Vagina (tissue), 2 donors: ENCODE measurements at regions not wholly inside any gene's neighbourhood (a gene's known extent, or its start where the extent isn't known, plus 50 kb on each side); places are given as distances from the start of the nearest gene placed in this dataset.

Source experiments
- DNase-seq, 2 donors: peaks; one replicate each; pipeline ENCODE4 v3.0.0-alpha.2; 2017; ENCODE audit errors: extremely low spot score in 2 of 2
- H3K27ac ChIP-seq: fragments of 200-600 bp; sonication (generic); one replicate; pipeline ENCODE4 v1.5.1; 2019
- H3K27me3 ChIP-seq: fragments of 200-600 bp; sonication (generic); one replicate; pipeline ENCODE4 v1.5.1; 2019
- H3K36me3 ChIP-seq, 2 donors: fragments of 200-600 bp; sonication (generic); one replicate each; pipeline ENCODE4 v1.5.1; 2017 to 2019
- H3K4me1 ChIP-seq: fragments of 200-600 bp; sonication (generic); one replicate; pipeline ENCODE4 v1.5.1; 2019
- H3K4me3 ChIP-seq, 2 donors: fragments of 200-600 bp; sonication (generic); 1 replicate in 1 of 2; 2 replicates in 1 of 2; pipeline ENCODE4 v1.5.1; 2016 to 2019
- H3K9me3 ChIP-seq: fragments of 200-600 bp; sonication (generic); one replicate; pipeline ENCODE4 v1.5.1; 2019
- POLR2A ChIP-seq, 2 donors: fragments of 450-650 bp; IDR thresholded peaks; one replicate each; pipeline ENCODE4 v1.6.1; 2017; ENCODE audit warnings: antibody characterized with exemption in 2 of 2, mild to moderate bottlenecking in 2 of 2, moderate library complexity in 2 of 2
- POLR2AphosphoS5 ChIP-seq, 2 donors: sonication (generic); formaldehyde crosslinking; IDR thresholded peaks; one replicate each; pipeline ENCODE4 v1.9.0; 2017; ENCODE audit warnings: antibody characterized with exemption in 2 of 2, mild to moderate bottlenecking in 2 of 2, low read depth in 1 of 2; ENCODE audit not compliant: insufficient read depth in 1 of 2
- intact Hi-C: fragments of 100-400 bp; cut with DNase I; formaldehyde crosslinking; loops from one replicate; pipeline ENCODE4 v1.15.1; 2023
- TF ChIP-seq, protein P1 (sequence below), 3 experiments: fragments of 450-650 bp in 2 of 3; fragments of 200-600 bp in 1 of 3; sonication (generic) in 1 of 3; IDR thresholded peaks; one replicate each; pipeline ENCODE4 v1.5.1; 2017 to 2019; ENCODE audit warnings: antibody characterized with exemption in 3 of 3, mild to moderate bottlenecking in 2 of 3, moderate library complexity in 2 of 3

GRCh38 chr9:117979914-117980313 lies 275.7 kb downstream of the TLR4 start:
- H3K27me3 ChIP-seq = no peaks in the 10 kb centered on the region
- no peak overlapping the region for H3K27ac ChIP-seq
- intact Hi-C loops = no loop called here
- no peaks in the 10 kb centered on the region for H3K4me1 ChIP-seq
- no peak for DNase-seq
- H3K4me3 ChIP-seq = no peak overlapping the region
- TF ChIP-seq POLR2AphosphoS5 (IDR thresholded peaks at IDR 0.05; ENCODE audit: insufficient read depth in 1 of 2, low read depth in 1 of 2) (no peak), POLR2A (IDR thresholded peaks at IDR 0.05) (no peak)
- TF ChIP-seq, protein P1, sequence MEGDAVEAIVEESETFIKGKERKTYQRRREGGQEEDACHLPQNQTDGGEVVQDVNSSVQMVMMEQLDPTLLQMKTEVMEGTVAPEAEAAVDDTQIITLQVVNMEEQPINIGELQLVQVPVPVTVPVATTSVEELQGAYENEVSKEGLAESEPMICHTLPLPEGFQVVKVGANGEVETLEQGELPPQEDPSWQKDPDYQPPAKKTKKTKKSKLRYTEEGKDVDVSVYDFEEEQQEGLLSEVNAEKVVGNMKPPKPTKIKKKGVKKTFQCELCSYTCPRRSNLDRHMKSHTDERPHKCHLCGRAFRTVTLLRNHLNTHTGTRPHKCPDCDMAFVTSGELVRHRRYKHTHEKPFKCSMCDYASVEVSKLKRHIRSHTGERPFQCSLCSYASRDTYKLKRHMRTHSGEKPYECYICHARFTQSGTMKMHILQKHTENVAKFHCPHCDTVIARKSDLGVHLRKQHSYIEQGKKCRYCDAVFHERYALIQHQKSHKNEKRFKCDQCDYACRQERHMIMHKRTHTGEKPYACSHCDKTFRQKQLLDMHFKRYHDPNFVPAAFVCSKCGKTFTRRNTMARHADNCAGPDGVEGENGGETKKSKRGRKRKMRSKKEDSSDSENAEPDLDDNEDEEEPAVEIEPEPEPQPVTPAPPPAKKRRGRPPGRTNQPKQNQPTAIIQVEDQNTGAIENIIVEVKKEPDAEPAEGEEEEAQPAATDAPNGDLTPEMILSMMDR (IDR thresholded peaks at IDR 0.05) = no peak
- no peaks in the 10 kb centered on the region for H3K36me3 ChIP-seq
- H3K9me3 ChIP-seq = no peaks in the 10 kb centered on the region

GRCh38 chr9:117987945-117988344 lies 283.7 kb downstream of the TLR4 start:
- H3K36me3 ChIP-seq = no peaks in the 10 kb centered on the region
- H3K27ac ChIP-seq = no peak overlapping the region
- TF ChIP-seq, protein P1 (IDR thresholded peaks at IDR 0.05) = no peak
- TF ChIP-seq POLR2AphosphoS5 (IDR thresholded peaks at IDR 0.05; ENCODE audit: insufficient read depth in 1 of 2, low read depth in 1 of 2) (no peak), POLR2A (IDR thresholded peaks at IDR 0.05) (no peak)
- H3K4me3 ChIP-seq = no peak overlapping the region
- intact Hi-C loops = no loop called here
- H3K27me3 ChIP-seq = no peaks in the 10 kb centered on the region
- H3K9me3 ChIP-seq = no peaks in the 10 kb centered on the region
- no peaks in the 10 kb centered on the region for H3K4me1 ChIP-seq
- no peak for DNase-seq

DNA sequence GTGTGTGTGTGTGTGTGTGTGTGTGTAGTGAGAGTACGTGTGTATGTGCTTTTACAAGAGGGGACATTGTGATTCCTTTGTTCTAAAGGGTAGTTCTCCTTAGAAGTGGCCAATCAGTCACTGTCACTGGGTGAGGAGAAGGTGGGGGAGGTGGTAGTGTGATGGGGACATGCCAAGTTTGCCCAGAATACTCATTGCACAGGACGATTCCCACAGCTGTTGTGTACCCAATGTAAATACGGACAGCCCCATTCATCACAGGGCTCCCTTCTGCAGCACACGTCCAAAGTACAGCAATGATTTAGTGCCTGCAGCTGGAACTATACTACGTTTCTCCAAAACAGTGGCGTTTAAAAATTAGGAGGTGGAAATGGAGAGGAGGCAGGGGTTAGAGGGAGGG lies 287.8 kb downstream of the TLR4 start:
- no peak for TF ChIP-seq POLR2A (IDR thresholded peaks at IDR 0.05)
- TF ChIP-seq POLR2AphosphoS5 (IDR thresholded peaks at IDR 0.05; ENCODE audit: insufficient read depth in 1 of 2, low read depth in 1 of 2) = no peak
- TF ChIP-seq, protein P1 (IDR thresholded peaks at IDR 0.05) = no peak
- intact Hi-C loops = no loop called here
- H3K4me1 ChIP-seq = no peaks in the 10 kb centered on the region
- no peaks in the 10 kb centered on the region for H3K27me3 ChIP-seq
- no peak overlapping the region for H3K4me3 ChIP-seq
- no peaks in the 10 kb centered on the region for H3K36me3 ChIP-seq
- no peaks in the 10 kb centered on the region for H3K9me3 ChIP-seq
- H3K27ac ChIP-seq = no peak overlapping the region
- DNase-seq = no peak

DNA sequence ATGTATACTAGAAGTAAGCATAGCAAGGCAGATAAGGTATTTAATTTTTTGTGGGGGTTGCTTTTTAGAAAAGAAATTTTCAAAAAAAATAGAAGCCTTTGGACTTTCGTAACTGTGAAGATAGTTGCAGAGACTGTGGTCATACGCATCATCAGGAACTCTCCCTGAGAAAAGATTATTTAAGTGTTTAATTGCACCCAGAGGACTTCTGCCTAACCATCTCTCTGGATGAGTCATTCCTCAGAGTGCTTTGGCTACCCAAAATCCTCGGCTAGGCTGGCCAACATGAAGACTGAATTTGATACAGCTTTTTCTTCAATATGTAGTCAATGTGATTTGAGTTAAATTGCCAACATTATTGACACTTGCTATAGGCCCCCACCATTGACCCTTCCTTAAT lies 296.4 kb downstream of the TLR4 start:
- H3K4me3 ChIP-seq = no peak overlapping the region
- H3K4me1 ChIP-seq = no peaks in the 10 kb centered on the region
- H3K9me3 ChIP-seq = no peaks in the 10 kb centered on the region
- H3K27me3 ChIP-seq = no peaks in the 10 kb centered on the region
- DNase-seq = no peak
- TF ChIP-seq, protein P1 (IDR thresholded peaks at IDR 0.05) = no peak
- no peak for TF ChIP-seq POLR2A (IDR thresholded peaks at IDR 0.05)
- no peak for TF ChIP-seq POLR2AphosphoS5 (IDR thresholded peaks at IDR 0.05; ENCODE audit: insufficient read depth in 1 of 2, low read depth in 1 of 2)
- H3K27ac ChIP-seq = no peak overlapping the region
- intact Hi-C loops = no loop called here
- no peaks in the 10 kb centered on the region for H3K36me3 ChIP-seq

- TF ChIP-seq, protein P1 (IDR thresholded peaks at IDR 0.05) = no peak
- TF ChIP-seq POLR2A (IDR thresholded peaks at IDR 0.05) (no peak), POLR2AphosphoS5 (IDR thresholded peaks at IDR 0.05; ENCODE audit: insufficient read depth in 1 of 2, low read depth in 1 of 2) (no peak)
- no peak overlapping the region for H3K27ac ChIP-seq
- H3K4me1 ChIP-seq = no peaks in the 10 kb centered on the region
- intact Hi-C loops = no loop called here
- no peak for DNase-seq
- no peaks in the 10 kb centered on the region for H3K27me3 ChIP-seq
- H3K36me3 ChIP-seq = no peaks in the 10 kb centered on the region
- no peaks in the 10 kb centered on the region for H3K9me3 ChIP-seq
- no peak overlapping the region for H3K4me3 ChIP-seq
Measured at GRCh38 chr9:118003240-118003639, 299.0 kb downstream of the TLR4 start.
